HepG2 (cell line): ENCODE measurements at regions not wholly inside any gene's neighbourhood (a gene's known extent, or its start where the extent isn't known, plus 50 kb on each side); places are given as distances from the start of the nearest gene placed in this dataset.

Source experiments
- ATAC-seq: fragments of 200-7000 bp; cut with Tn5 transposase; 3 replicates; pipeline ENCODE4 v1.9.1; 2020; ENCODE audit warnings: mild to moderate bottlenecking, moderate library complexity
- BruUV-seq: library from RNA; stranded (reverse); fragments of 400-500 nt; replicated peaks from 2 replicates; lab custom pipeline; 2021; lab: Mats Ljungman, UMichigan
- CTCF ChIA-PET: fragments of 300-600 bp; formaldehyde crosslinking; extraction: SDS; loops from one replicate; lab custom pipeline; 2021; ENCODE audit warnings: low total read pairs, inconsistent platforms, low intra/inter-chr PET ratio; lab: Yijun Ruan, JAX
- POLR2A ChIA-PET: fragments of 350-600 bp; sonication (Branson Sonifier 250); formaldehyde crosslinking; loops from one replicate; lab custom pipeline; 2020; ENCODE audit warnings: antibody characterized with exemption, inconsistent platforms; lab: Yijun Ruan, JAX
- DNase-seq: peaks from one replicate; pipeline ENCODE4 v3.0.0-alpha.2; 2015; ENCODE audit warnings: low spot score
- FAIRE-seq: peaks from 3 replicates; lab custom pipeline; 2011; peaks lifted over from hg19 to GRCh38; lab: Jason Lieb, UNC
- H2AFZ ChIP-seq: one replicate; pipeline ENCODE4 v1.6.1; 2011; ENCODE audit warnings: low read length, inconsistent platforms
- H3K27ac ChIP-seq: fragments of 300-600 bp; 3 replicates; pipeline ENCODE4 v1.8.0; 2011; ENCODE audit warnings: mixed run types, mild to moderate bottlenecking, mixed read lengths, low read length, inconsistent platforms; ENCODE audit not compliant: insufficient read depth; ENCODE audit errors: extremely low read length
- H3K27me3 ChIP-seq, 2 experiments: fragments of 200-600 bp in 1 of 2; 2 replicates in 1 of 2; 3 replicates in 1 of 2; pipeline versions ENCODE4 v1.6.0 to v1.8.0; 2011; ENCODE audit warnings: low read length in 2 of 2, mild to moderate bottlenecking in 2 of 2, moderate library complexity in 2 of 2, inconsistent platforms in 1 of 2; ENCODE audit not compliant: insufficient read depth in 2 of 2, control insufficient read depth in 1 of 2
- H3K36me3 ChIP-seq, 2 experiments: fragments of 200-600 bp in 1 of 2; replicated peaks in 1 of 2; 2 replicates in 1 of 2; 3 replicates in 1 of 2; pipeline versions ENCODE4 v1.5.1 to v1.8.0; 2011; ENCODE audit warnings: low read length in 2 of 2, inconsistent platforms in 1 of 2; ENCODE audit not compliant: insufficient read depth in 2 of 2, control insufficient read depth in 1 of 2
- H3K4me1 ChIP-seq: 2 replicates; pipeline ENCODE4 v1.5.1; 2012; ENCODE audit warnings: low read length, inconsistent platforms; ENCODE audit not compliant: insufficient read depth
- H3K4me2 ChIP-seq: 2 replicates; pipeline ENCODE4 v1.6.0; 2011; ENCODE audit warnings: low read depth, low read length, inconsistent platforms
- H3K4me3 ChIP-seq, 3 experiments: fragments of 200-600 bp in 1 of 3; sonication (generic), shearing (Covaris generic) in 1 of 3; replicated peaks in 1 of 3; 2 replicates each; pipeline ENCODE4 v1.5.1; 2011 to 2016; ENCODE audit warnings: low read length in 3 of 3, inconsistent platforms in 2 of 3, low read depth in 2 of 3, mild to moderate bottlenecking in 2 of 3, control low read depth in 1 of 3, mixed read lengths in 1 of 3; ENCODE audit not compliant: insufficient read depth in 1 of 3
- H3K79me2 ChIP-seq: one replicate; pipeline ENCODE4 v1.6.1; 2011; ENCODE audit warnings: low read length, inconsistent platforms; ENCODE audit not compliant: insufficient read depth
- H3K9ac ChIP-seq: 2 replicates; pipeline ENCODE4 v1.6.0; 2011; ENCODE audit warnings: mild to moderate bottlenecking, low read depth, low read length, inconsistent platforms; ENCODE audit not compliant: insufficient read depth
- H3K9me3 ChIP-seq: 2 replicates; pipeline ENCODE4 v1.5.1; 2012; ENCODE audit warnings: mild to moderate bottlenecking, low read length
- H4K20me1 ChIP-seq: 2 replicates; pipeline ENCODE4 v1.6.0; 2011; ENCODE audit warnings: inconsistent platforms, mild to moderate bottlenecking, low read length, moderate library complexity; ENCODE audit not compliant: insufficient read depth
- ISX ChIP-seq: sonication (generic); formaldehyde crosslinking; conservative IDR thresholded peaks from 2 replicates; pipeline ENCODE4 v1.5.0; 2020; ENCODE audit warnings: missing genetic modification reagents
- ZNF329 ChIP-seq: sonication (generic); formaldehyde crosslinking; IDR thresholded peaks from 2 replicates; pipeline ENCODE4 v1.9.0; 2021; ENCODE audit warnings: low read depth, mild to moderate bottlenecking, missing genetic modification reagents
- ZNF550 ChIP-seq: sonication (generic); formaldehyde crosslinking; IDR thresholded peaks from 2 replicates; pipeline ENCODE4 v1.4.0; 2020; ENCODE audit warnings: mild to moderate bottlenecking, missing genetic modification reagents, borderline replicate concordance
- WGBS: methylation state at CpG from one replicate; pipeline ENCODE4 v1.1.6; 2017; ENCODE audit warnings: low lambda C conversion rate; 5-methylcytosine and 5-hydroxymethylcytosine counted together
- in situ Hi-C: cut with HindIII; loops from 2 replicates; pipeline ENCODE4 v1.10.0; 2017; ENCODE audit warnings: low pct_unique_long_range_greater_than_20kb; ENCODE audit not compliant: extremely low pct_ligation_motif_present
- intact Hi-C: fragments of 100-400 bp; cut with micrococcal nuclease; formaldehyde crosslinking; loops from one replicate; pipeline ENCODE4 v1.10.0; 2022; ENCODE audit not compliant: unreplicated experiment
- TF ChIP-seq, protein P1 (sequence below): sonication (generic); formaldehyde crosslinking; IDR thresholded peaks from 2 replicates; pipeline ENCODE4 v1.4.0; 2020; ENCODE audit warnings: missing genetic modification reagents, mild to moderate bottlenecking, borderline replicate concordance
- TF ChIP-seq, protein P2 (sequence below): sonication (generic); formaldehyde crosslinking; IDR thresholded peaks from 2 replicates; pipeline ENCODE4 v1.5.1; 2020; ENCODE audit warnings: mild to moderate bottlenecking, missing genetic modification reagents, borderline replicate concordance

DNA sequence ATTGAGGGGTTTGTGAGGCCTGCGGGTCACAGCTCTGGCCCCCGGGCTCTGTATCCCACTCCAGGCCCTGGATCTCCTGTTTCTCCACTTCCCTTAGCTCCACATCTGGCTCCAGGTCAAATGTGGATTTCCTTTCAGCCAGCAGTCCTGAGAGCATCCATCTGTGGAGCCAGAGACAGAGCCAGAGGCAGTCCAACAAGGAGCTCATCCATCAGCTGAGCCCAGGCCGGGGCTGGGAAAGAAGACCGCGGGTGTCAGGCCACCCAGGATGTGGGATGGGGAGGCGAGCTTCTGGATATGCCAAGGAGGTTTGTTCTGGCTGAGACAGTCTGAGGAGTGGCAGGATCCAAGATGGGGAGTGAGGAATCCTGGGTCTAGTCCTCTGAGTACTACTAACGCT is 91.7 kb downstream of the EFNB1 start:
- Histone ChIP-seq H3K27ac (no peak overlapping the region), H3K9ac (no peak overlapping the region), H3K36me3 (no peaks in the 10 kb centered on the region), H3K4me1 (no peaks in the 10 kb centered on the region), H2AFZ (no peak overlapping the region), H4K20me1 (no peaks in the 10 kb centered on the region), H3K4me2 (no peak overlapping the region), H3K9me3 (no peaks in the 10 kb centered on the region)
- no peak for FAIRE-seq
- in situ Hi-C loops: no loop called here
- BruUV-seq: no TSS peak
- 76% methylated on average over 5 of the region's 7 CpGs for WGBS
- DNase-seq: no peak
- TF ChIP-seq ZNF550 (CRISPR knock-in tag): no peak
- no peak for TF ChIP-seq ZNF329 (CRISPR knock-in tag)
- TF ChIP-seq, protein P1, sequence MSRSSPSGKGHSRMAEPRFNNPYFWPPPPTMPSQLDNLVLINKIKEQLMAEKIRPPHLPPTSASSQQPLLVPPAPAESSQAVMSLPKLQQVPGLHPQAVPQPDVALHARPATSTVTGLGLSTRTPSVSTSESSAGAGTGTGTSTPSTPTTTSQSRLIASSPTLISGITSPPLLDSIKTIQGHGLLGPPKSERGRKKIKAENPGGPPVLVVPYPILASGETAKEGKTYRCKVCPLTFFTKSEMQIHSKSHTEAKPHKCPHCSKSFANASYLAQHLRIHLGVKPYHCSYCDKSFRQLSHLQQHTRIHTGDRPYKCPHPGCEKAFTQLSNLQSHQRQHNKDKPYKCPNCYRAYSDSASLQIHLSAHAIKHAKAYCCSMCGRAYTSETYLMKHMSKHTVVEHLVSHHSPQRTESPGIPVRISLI: no peak
- TF ChIP-seq, protein P2, sequence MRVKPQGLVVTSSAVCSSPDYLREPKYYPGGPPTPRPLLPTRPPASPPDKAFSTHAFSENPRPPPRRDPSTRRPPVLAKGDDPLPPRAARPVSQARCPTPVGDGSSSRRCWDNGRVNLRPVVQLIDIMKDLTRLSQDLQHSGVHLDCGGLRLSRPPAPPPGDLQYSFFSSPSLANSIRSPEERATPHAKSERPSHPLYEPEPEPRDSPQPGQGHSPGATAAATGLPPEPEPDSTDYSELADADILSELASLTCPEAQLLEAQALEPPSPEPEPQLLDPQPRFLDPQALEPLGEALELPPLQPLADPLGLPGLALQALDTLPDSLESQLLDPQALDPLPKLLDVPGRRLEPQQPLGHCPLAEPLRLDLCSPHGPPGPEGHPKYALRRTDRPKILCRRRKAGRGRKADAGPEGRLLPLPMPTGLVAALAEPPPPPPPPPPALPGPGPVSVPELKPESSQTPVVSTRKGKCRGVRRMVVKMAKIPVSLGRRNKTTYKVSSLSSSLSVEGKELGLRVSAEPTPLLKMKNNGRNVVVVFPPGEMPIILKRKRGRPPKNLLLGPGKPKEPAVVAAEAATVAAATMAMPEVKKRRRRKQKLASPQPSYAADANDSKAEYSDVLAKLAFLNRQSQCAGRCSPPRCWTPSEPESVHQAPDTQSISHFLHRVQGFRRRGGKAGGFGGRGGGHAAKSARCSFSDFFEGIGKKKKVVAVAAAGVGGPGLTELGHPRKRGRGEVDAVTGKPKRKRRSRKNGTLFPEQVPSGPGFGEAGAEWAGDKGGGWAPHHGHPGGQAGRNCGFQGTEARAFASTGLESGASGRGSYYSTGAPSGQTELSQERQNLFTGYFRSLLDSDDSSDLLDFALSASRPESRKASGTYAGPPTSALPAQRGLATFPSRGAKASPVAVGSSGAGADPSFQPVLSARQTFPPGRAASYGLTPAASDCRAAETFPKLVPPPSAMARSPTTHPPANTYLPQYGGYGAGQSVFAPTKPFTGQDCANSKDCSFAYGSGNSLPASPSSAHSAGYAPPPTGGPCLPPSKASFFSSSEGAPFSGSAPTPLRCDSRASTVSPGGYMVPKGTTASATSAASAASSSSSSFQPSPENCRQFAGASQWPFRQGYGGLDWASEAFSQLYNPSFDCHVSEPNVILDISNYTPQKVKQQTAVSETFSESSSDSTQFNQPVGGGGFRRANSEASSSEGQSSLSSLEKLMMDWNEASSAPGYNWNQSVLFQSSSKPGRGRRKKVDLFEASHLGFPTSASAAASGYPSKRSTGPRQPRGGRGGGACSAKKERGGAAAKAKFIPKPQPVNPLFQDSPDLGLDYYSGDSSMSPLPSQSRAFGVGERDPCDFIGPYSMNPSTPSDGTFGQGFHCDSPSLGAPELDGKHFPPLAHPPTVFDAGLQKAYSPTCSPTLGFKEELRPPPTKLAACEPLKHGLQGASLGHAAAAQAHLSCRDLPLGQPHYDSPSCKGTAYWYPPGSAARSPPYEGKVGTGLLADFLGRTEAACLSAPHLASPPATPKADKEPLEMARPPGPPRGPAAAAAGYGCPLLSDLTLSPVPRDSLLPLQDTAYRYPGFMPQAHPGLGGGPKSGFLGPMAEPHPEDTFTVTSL (CRISPR knock-in tag): no peak
- no peak for TF ChIP-seq ISX
- TF ChIP-seq, all 625 proteins: peak for 0
- no peaks in the 10 kb centered on the region; a peak in 1 of 5 replicates for H3K27me3 ChIP-seq
- POLR2A ChIA-PET: no interaction called here
- CTCF ChIA-PET: no interaction called here
- H3K4me3 ChIP-seq: no peak overlapping the region
- intact Hi-C loops: no loop called here
- no peaks in the 10 kb centered on the region for H3K79me2 ChIP-seq
- no peak for ATAC-seq
